Cardiac septum (tissue), 1 donor: ENCODE measurements at regions not wholly inside any gene's neighbourhood (a gene's known extent, or its start where the extent isn't known, plus 50 kb on each side); places are given as distances from the start of the nearest gene placed in this dataset.

Experiments
- DNase-seq: peaks from one replicate; pipeline ENCODE4 v3.0.0-alpha.2; 2020; ENCODE audit warnings: low spot score
- intact Hi-C: fragments of 100-400 bp; cut with DNase I; formaldehyde crosslinking; loops from one replicate; pipeline ENCODE4 v1.14.0; 2022
- donor health status: DM: no; HTN: no; CAD: no.

GRCh38 chr20:24806705-24807676 lies 142.1 kb upstream of the CST7 start:
- DNase-seq: no peak
- intact Hi-C loops: no loop called here

- intact Hi-C loops: no loop called here
- DNase-seq: no peak
These were observed 140.5 kb upstream of the CST7 start for GRCh38 chr20:24808616-24809015.

GRCh38 chr20:24809606-24810005 lies 139.5 kb upstream of the CST7 start:
- no peak for DNase-seq

GRCh38 chr20:24810676-24811407 lies 138.2 kb upstream of the CST7 start:
- no peak for DNase-seq
- intact Hi-C loops: no loop called here

More at GRCh38 chr20:24809606-24810005, 139.5 kb upstream of the CST7 start:
- intact Hi-C loops: no loop called here

GRCh38 chr20:24812373-24812772 lies 136.7 kb upstream of the CST7 start:
- intact Hi-C loops: no loop called here
- DNase-seq: no peak

DNA sequence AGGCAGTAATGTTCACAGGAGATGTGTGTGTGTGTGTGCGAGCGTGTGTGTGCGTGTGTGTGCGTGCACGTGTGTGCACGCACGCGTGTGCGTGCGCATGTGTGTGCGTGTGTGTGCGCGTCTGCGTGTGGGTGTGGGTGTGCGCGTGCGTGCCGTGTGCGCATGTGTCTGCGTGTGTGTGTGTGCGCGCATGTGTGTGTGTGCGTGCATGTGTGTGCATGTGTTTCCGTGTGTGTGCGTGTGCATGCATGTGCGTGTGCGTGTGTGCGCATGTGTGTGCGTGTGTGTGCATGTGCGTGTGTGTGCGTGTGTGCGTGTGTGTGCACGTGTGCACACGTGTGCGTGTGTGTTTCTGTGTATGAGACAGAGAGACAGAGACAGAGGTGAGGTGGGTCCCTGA lies 136.0 kb upstream of the CST7 start:
- intact Hi-C loops: no loop called here

DNA sequence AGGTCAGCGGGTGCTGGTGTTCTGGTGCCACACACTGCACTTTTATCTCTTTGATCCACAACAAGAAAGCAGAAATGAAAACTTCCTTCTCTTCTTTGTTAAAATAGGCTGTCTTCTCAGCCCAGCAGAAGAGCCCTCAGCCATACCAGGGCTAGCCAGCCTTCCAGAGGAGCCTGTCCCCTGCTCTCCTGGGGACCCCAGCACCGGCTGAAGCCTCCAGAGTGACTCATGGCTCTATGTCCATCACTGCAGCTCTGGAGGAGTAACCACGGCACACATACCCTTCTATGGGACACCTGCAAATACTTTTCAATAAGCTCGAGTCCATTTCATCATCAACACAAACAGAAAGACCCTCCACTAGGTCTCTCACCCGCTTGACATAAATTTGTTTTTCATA lies 135.6 kb upstream of the CST7 start:
- DNase-seq: no peak
- intact Hi-C loops: no loop called here

More for the DNA sequence above, 136.0 kb upstream of the CST7 start:
- DNase-seq: no peak

- intact Hi-C loops: no loop called here
These were observed 135.1 kb upstream of the CST7 start for GRCh38 chr20:24813936-24814335.

GRCh38 chr20:24814556-24815195 lies 134.4 kb upstream of the CST7 start:
- no peak for DNase-seq
- intact Hi-C loops: no loop called here

More at GRCh38 chr20:24813936-24814335, 135.1 kb upstream of the CST7 start:
- no peak for DNase-seq

- intact Hi-C loops: no loop called here
- no peak for DNase-seq
These were observed 133.8 kb upstream of the CST7 start for GRCh38 chr20:24815196-24815815.

GRCh38 chr20:24815931-24816330 lies 133.1 kb upstream of the CST7 start:
- intact Hi-C loops: no loop called here
- no peak for DNase-seq

- intact Hi-C loops: no loop called here
- DNase-seq: no peak
These were observed 132.6 kb upstream of the CST7 start for GRCh38 chr20:24816431-24816830.

DNA sequence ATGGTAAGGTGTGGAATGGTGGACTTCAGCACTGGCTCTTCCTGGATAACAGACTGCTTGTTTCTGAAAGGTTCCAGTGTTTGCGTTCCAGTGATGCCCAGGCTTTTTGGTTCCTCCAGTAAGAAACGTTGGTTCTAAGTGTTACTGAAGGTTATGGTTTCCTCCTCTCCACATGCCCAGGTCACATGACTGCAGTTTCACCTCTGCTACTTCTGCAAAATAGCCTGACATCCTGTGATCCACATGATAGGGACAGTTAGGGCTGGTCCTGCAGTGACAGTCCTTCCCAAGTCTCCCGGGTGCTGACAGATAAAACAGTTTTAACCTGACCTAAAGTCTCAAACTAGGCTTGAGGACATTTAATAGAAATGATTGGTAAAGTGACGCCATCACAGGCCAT lies 132.2 kb upstream of the CST7 start:
- intact Hi-C loops: no loop called here
- DNase-seq: no peak

GRCh38 chr20:24817351-24817750 lies 131.7 kb upstream of the CST7 start:
- intact Hi-C loops: no loop called here
- no peak for DNase-seq

- intact Hi-C loops: no loop called here
- no peak for DNase-seq
These were observed 131.0 kb upstream of the CST7 start for GRCh38 chr20:24818056-24818455.

- DNase-seq: no peak
- intact Hi-C loops: no loop called here
These were observed 129.6 kb upstream of the CST7 start for GRCh38 chr20:24819331-24819965.

- no peak for DNase-seq
- intact Hi-C loops: no loop called here
These were observed 128.7 kb upstream of the CST7 start for GRCh38 chr20:24820345-24820744.

GRCh38 chr20:24821391-24821790 lies 127.7 kb upstream of the CST7 start:
- peak; percentile 36 for DNase-seq
- intact Hi-C loops: no loop called here

GRCh38 chr20:24823176-24823784 lies 125.8 kb upstream of the CST7 start:
- intact Hi-C loops: no loop called here
- peak; percentile 20 for DNase-seq
